ENCODE measurements at regions not wholly inside any gene's neighbourhood (a gene's known extent, or its start where the extent isn't known, plus 50 kb on each side); places are given as distances from the start of the nearest gene placed in this dataset.

DNA sequence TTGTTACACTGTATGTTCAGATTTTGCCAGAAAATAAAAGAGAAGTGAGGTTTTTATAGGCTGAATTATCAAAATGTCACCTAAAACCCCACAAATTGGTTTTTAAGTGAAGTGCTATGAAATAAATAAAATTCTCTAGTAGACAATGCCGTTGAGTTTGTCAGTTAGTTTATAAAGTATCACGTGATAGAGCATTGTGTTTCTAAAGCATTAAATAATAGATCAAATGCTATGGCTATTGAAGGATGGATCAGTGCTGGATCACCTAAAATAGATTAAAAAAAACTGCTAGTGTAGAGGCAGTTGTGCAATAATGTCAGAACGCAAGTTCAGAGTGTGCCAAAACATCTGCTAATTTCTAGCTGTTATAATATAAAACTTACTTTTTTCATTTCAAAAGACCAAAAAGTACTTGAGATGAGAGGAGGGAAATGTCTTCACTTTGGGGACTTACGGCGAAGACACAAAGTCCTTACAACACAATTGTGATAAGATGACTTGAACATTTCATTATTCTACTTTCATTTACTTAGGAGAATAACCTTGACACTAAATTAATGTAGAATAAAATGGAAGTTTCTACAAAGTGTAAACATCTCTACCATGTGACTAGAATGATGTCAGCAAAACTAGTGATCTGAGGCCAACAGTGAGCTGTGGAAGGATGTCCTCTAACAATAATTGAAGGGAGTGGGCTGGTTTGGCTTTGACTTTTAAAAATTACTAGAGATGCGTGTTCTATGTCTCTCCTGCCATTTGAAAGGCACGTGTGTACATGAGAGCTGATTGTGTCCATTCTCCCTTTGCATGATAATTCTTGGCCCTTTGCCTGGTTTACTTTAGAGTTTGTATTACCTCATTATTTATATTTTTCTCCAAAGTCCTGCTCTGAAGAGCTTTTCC lies 154.4 kb upstream of the PDE3A start:
- intact Hi-C loops (cut with micrococcal nuclease), result no loop called here

DNA sequence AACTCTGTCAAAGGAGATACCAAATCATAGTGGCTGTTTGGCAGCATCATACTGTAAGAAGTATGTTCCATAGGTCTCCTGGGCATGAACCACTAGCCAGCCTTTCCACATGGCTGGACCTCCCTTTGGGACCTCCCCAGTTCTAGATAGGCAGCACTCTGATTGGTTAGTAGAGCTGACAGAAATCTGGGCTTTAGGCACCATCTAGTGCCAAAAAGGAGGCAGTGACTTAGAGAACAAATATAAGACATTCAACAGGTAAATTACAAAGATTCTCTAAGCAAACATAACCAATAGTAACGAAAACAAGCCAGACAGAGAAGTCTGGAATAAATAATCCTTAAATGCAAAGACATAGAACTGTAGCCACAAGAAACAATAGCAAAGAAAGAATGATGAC lies 148.0 kb upstream of the PDE3A start:
- intact Hi-C loops (cut with micrococcal nuclease), result loop anchor here (1.0 kb wide), 1 partner anchor 481 kb away; no protein-coding TSS in a partner anchor

DNA sequence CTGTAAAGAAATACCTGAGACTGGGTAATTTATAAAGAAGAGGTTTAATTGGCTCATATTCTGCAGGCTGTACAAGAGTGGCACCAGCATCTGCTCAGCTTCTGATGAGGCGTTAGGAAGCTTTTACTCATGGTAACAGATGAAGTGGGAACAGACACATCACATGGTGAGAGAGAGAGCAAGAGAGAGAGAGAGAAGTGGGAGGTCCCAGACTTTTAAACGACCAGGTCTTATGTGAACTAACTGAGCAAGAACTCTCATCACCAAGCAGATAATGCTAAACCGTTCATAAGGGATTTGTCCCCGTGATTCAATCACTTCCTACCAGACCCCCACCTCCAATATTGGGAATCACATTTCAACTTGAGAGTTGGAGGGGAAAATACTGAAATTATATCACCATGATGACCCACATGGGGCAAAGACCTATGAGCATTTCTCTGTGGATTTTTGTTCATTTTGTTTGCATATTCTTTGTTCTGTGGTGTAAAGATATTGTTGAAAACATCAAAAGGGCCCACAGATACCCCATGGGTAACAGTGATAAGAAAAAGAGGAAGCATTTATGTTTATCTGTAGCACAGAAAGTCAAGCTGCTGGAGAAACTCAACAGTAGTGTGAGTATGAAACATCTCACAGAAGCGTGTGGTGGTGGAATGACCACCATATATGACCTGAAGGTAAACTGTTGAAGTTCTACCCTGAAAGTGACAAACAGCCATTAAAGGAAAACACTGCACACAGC lies 135.2 kb upstream of the PDE3A start:
- intact Hi-C loops (cut with micrococcal nuclease), result no loop called here

DNA sequence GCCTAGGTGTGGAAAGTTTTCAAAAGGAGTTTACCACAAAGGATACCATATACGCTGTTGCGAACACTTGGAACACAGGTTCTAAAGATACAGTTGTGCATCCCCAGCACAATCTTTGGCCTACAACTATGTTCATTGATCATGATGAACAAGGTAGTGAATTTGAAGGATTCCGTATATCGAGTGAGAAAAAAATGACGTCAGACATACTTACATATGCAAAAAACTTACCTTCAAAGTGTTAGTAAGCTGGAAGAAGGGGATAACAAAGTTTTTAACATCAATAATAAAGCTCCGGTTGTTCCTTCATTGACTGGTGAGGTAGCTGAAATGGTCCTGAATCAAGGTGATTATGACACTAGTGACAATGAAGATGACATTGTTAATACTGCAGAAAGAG lies 133.9 kb upstream of the PDE3A start:
- intact Hi-C loops (cut with micrococcal nuclease), result no loop called here

DNA sequence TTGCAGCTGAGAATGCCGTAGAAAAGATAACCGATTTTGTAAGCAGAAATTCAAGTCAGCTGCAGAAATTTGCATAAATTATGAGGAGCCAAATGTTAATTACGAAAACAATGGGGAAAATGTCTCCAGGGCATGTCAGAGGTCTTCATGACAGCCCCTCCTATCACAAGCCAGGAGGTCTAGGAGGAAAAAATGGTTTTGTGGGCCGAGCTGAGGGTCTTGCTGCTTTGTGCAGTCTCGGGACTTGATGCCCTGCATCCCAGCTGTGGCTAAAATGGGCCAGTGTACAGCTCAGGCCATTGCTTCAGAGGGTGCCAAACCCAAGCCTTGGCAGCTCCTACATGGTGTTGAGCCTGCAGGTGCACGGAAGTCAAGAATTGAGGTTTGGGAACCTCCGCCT lies 131.2 kb upstream of the PDE3A start:
- intact Hi-C loops (cut with micrococcal nuclease), result no loop called here

DNA sequence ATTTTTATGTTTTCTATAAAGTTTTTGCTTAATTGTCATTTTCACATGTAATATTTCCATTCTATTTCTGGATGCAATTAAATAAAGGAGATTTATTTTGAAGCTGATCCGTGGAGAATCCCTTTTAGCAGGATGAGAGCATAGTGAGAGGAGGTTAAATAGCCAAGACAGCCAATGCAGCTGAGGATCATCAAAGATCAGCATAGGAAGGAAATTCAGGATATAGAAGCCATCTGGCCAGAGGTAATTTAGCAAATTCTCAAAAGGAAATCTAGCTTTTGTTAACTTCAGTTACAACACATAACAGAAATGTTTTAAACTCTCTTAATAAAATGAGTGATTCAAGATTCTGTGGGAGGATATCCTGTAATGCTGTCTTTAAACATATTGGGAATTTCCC lies 122.8 kb upstream of the PDE3A start:
- intact Hi-C loops (cut with micrococcal nuclease), result no loop called here

DNA sequence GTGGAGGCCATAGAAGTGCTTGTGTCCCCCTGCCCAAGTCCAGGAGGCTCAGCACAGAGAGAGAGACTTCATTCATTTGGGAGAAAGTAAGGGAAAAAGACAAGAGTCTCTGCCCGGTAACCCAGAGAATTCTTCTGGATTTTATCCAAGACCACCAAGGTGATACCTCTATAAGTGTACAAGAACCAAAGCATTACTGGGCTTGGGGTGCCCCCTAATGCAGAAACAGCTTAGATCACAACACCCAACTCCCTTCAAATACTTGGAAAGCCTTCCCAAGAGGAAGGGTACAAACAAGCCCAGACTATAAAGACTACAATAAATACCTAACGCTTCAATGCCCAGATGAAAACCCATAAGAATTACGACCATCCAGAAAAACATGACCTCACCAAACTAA lies 119.7 kb upstream of the PDE3A start:
- intact Hi-C loops (cut with micrococcal nuclease), result no loop called here

DNA sequence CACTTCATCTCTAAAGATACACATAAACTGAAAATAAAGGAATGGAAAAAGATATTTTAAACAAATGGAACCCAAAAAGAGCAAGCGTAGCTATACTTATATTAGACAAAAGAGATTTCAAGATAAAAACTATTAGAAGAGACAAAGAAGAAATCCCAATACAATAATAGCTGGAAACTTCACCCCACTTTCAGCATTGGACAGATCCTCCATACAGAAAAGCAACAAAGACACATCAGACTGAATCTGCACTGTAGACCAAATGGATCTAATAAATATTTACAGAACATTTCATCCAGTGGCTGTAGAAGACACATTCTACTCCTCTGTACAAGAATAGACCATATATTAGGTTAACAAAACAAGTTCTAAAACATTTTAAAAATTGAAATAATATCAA lies 117.6 kb upstream of the PDE3A start:
- intact Hi-C loops (cut with micrococcal nuclease), result no loop called here

DNA sequence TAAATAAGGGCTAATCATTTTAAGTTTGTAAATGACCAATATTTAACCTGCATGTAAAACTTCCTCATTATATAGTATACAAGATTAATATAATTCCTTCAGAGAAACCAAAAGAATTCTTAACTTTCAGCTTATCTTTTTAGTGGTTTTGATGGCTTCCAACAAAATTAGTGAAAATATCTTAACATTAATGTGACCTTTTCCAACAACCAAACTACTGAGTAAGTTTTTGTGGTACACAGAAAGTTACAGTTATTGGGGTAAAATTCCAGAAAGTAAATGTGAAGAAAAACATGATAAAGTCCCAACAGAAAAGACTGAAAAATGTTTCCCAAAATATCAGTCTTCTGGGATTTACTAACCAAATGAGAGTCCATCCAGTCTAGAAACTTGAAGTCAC lies 111.0 kb upstream of the PDE3A start:
- intact Hi-C loops (cut with micrococcal nuclease), result no loop called here

DNA sequence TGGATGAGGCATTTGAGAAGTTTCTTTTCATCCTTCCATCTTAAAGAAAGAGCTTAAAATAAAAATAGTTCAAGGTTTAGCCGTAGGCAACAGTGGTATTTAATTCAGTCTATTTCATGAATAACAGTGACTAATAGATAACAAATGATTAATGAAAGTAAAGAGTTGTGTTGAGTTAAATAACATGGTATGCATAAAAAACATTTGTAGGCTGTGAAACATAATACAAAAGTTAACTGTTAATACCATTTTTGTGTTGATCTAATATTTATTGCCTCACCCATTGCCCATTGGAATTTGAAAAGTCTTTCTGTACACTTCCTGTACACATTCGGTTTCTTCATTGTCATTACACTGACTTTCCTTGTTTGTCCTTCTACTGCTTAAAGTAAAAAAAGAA lies 108.6 kb upstream of the PDE3A start:
- intact Hi-C loops (cut with micrococcal nuclease), result no loop called here

DNA sequence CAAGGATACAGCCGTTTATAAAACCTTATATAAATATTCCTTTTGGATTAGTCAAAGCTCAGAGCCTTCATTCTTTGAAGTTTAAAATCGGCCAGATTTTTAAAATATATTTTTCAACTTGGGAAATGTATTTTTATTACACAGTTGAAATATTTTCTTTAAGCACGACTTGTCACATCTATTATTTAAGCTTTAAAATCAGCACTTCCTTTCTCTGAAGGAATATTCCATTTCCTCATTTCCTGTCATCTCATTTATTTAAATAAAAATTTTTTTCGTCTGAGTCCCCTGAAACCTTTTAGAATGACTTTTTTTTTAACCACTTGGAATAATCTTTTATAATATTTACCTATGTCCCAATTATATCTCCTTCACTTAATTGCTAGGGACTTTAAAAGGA lies 107.5 kb upstream of the PDE3A start:
- intact Hi-C loops (cut with micrococcal nuclease), result no loop called here

DNA sequence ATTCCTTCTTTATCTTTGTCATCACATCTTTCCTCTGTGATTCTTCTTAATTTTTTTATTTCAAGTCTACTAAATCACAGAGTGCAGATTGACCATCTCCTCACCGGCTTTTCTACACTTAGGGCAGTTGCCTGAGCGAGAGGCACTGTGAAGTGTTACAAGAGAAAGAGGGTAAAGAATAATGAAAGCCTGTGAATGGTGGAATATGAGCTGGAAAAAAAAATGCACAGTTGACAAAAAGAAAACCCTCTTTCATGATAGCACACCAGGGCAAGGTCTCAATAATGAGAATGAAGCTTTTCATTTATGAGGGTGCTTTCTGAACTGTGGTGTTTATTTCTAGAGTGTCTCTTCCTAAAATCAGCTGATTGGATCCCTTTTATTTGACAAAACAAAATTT lies 106.2 kb upstream of the PDE3A start:
- intact Hi-C loops (cut with micrococcal nuclease), result no loop called here

DNA sequence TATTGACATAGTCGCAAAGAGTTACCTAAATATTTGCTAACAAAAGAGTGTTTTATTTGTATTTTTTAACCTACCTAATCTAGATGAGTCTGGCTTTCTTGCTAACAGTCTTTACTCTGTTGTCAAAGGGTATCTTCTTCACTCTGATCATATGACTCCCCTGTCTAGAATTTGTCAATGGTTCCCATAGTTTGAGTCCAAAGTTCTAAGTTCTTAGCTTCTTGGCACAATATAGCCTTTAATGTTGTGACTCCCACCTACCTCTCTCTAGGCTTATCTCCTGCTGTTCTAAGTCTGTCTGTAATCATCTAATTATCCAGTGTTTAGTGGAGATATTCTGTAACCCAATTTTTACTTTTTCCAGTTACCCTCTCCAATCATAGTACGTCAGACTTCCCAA lies 104.3 kb upstream of the PDE3A start:
- intact Hi-C loops (cut with micrococcal nuclease), result no loop called here

DNA sequence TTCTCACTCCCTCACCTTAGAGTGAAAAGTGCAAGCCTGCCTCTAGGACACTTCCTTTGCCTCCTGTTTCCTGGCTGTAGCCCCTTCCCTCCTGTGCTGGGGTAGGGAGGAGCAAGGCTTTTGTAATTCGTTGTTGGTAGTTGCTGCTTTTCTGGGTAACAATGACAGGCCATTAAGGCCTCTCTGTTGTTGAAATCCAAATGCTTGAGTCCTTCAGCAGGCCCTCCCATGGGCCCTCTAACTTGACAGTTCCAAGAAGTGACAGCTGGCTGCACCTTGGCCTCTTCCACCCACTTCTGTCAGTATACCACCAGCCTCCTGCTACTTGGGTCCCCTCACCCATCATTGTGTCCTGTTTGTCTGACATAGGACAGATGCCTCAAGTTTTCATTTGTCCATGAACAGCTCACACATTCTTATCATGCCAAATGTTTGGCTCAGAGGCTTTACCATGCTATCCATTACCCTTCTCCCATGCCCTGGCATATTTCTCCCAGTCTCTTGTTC lies 103.7 kb upstream of the PDE3A start:
- intact Hi-C loops (cut with micrococcal nuclease), result no loop called here

DNA sequence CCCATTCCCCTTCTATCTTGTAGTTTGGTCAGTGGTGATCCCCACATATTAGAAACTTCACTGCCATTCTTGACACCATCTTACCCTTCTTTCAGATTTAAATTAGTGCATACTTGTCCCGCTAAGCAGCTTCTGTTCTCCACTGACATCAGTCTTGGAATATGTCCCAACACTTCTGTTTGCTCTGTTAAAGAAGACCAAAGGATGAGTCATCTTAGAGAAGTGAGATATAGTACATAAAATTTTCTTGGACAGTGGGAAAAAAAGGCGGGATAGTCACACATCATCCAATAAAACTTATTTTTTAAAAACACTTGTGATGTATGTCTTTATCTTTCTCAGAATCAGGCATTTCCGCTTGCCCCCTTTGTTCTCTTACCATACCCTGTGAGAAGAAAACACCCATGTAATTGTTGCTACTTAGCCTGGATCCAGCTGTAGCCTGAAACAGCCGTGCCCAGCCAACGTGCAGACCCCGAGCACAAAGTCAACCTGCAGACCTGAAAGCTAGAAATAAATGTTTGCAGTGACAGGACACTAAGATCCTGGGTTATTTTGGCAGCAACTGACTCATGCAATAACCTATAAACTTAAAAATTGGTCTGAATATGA lies 100.1 kb upstream of the PDE3A start:
- intact Hi-C loops (cut with micrococcal nuclease), result no loop called here

DNA sequence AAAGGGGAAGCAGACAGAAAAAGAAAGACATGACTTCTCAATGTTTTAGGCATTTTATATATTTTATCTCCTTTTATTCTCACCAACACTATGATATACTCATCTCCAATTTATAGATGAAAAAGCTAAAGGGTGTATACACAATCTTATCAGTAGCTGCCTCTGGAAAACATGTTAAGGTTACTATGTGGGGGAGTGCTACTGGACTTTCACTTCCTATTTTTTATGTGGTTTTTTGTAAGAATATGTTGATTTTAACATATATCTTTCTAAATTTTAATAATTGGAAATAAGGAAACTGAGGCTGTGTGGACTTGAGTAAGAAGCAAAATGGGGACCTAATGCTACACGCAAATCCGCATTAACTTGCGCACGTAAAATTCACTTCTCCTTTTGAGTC lies 99.6 kb upstream of the PDE3A start:
- intact Hi-C loops (cut with micrococcal nuclease), result no loop called here

DNA sequence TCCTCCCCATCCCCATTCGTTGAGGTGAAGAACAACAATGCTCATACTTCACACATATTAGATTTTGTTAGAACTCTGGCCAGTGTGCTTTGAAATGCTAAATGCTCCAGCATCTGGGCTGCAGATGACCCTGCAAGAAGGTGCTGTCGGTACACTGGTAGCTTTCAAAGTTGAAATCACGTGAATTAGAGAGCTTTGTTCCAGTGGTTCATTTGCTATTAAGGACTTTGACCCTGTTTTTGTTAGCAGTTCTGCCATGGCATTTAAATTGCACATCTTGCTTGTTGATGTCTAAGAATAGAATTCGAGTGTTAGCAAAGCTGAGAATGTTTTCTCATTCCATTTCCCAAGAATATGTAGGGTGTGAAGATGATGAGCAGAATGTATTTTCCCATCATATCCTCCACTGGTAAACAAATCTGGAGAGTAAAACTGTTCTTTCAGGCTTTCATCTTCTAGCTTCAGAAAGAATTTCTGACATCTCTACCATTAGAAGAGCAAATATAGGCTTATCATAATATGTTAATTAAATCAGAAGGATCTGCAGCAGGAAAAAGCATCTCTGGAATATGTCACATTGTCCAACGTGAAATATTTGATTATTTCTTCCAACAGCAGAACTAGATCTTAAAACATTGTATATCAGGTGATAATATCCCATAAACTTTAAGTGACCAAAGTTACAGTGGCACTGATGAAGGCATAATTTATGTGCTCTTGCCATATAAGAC lies 98.8 kb upstream of the PDE3A start:
- intact Hi-C loops (cut with micrococcal nuclease), result no loop called here

DNA sequence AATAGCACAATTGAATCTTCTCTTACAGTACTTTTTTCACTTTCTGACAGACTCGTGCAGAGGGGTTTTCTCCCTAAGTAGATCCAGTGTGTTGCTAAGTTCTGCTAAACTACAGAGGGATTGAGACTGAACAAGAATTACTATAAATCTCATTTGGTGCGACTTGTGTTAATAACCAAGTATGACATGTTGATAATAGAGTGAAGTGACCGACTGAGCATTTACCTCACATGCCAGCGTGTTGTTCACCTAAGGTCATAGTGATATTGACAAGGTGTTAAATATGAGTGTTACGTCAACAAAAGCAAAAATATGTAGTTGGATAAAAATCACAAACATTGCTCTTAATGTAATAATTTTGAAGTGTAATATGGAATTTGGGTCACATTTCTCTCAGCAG lies 97.8 kb upstream of the PDE3A start:
- intact Hi-C loops (cut with micrococcal nuclease), result no loop called here

DNA sequence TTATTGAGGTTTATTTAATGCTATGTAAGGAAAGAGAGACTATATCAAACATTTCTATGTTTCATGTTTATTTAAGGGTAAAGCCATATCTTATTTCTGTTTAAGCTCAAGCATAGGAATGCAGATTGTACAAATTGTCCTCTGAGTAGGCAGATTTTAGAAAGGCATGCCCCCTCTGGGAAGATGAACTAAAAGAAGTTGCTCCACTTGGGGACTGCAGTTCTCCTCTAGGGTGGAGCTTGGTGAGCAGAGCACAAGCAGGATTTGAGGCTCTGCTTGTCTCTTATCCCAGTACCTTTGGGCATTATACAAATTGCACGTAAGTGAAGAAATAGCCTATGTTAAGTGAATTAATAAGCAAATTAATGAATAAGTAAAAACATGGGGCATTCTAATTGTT lies 96.2 kb upstream of the PDE3A start:
- intact Hi-C loops (cut with micrococcal nuclease), result no loop called here

DNA sequence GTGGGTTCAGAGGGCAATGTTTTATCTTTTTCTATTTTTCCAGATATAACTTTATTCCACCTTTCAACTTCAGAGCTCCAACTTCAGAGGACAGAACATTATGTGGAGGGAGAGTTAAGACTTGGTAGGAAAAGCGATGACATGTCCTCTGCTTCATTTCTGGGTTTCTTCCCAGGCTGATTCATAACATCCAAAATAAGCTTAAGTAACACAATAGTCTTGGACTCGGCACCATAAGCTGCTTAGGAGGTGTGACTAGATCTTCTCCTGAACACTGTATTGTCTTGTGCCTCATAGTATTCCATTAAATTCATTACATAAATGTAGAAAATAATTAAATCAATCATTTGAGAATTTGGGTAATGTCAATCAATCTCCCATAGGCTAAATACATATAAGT lies 95.5 kb upstream of the PDE3A start:
- intact Hi-C loops (cut with micrococcal nuclease), result no loop called here

DNA sequence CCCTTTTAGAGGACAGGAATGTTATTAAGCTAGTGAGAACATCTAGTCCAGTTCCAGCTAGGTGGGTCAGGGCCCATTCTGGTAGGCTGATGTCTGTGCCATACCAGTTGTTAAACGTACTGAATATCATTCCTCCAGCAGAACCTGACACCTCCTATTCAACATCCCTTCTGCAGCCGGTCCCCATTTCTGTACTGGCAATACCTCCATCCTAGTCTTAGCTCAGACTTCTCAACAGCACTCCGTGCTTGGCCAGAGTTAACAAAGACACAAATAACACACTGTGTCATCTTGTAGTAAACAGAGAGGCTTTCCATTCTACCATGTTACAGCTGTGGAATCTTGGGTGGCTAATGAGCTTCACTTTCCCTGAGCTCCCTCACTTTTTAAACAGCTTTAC lies 94.3 kb upstream of the PDE3A start:
- intact Hi-C loops (cut with micrococcal nuclease), result no loop called here

DNA sequence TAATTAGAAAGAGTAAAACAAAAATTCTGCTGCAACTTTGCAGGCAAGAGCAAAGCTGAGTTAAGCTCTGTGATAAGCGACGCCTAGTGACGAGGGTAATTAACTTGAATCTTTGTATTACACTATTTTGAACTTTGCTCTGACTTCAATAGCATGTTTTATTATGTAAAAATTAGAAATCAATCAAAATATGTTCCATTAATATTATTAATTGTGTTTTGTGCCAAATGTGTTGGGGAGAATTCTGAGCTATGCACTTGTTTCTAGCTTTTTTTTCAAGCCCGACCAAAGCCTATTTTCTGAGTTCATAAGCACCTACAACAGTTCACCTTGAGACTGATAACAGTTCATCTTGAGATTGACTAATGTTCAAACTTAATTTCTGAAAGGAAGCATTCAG lies 90.1 kb upstream of the PDE3A start:
- intact Hi-C loops (cut with micrococcal nuclease), result no loop called here

Data from T-helper 1 cell treated with Interleukin-12 subunit alpha and Interleukin-12 subunit beta and Interleukin-4 antibody, amounts not matched to agents 30 ng/mL and 1 ng/mL, for 36 hours (primary cell).